Neuron (in vitro differentiated cells): ENCODE measurements at regions not wholly inside any gene's neighbourhood (a gene's known extent, or its start where the extent isn't known, plus 50 kb on each side); places are given as distances from the start of the nearest gene placed in this dataset.
"Not testable (repeated sequence)": the region's sequence is repeated elsewhere in the genome, so short reads cannot be mapped to it uniquely, and the experiment has no call there.

ENCODE experiments used
- H2AFZ ChIP-seq: one replicate; pipeline ENCODE4 v1.6.1; 2013; ENCODE audit warnings: low read depth, mild to moderate bottlenecking, inconsistent platforms, low read length, moderate library complexity
- H3K27me3 ChIP-seq: one replicate; pipeline ENCODE4 v1.6.1; 2013; ENCODE audit warnings: low read length; ENCODE audit not compliant: insufficient read depth
- H3K36me3 ChIP-seq: one replicate; pipeline ENCODE4 v1.6.1; 2013; ENCODE audit warnings: low read length; ENCODE audit not compliant: insufficient read depth
- H3K4me1 ChIP-seq: one replicate; pipeline ENCODE4 v1.6.1; 2013; ENCODE audit warnings: low read length; ENCODE audit not compliant: insufficient read depth
- H3K4me3 ChIP-seq: 2 replicates; pipeline ENCODE4 v1.5.1; 2013; ENCODE audit warnings: mild to moderate bottlenecking, low read length, moderate library complexity
- H3K9me3 ChIP-seq: one replicate; pipeline ENCODE4 v1.6.1; 2013; ENCODE audit warnings: low read length

DNA sequence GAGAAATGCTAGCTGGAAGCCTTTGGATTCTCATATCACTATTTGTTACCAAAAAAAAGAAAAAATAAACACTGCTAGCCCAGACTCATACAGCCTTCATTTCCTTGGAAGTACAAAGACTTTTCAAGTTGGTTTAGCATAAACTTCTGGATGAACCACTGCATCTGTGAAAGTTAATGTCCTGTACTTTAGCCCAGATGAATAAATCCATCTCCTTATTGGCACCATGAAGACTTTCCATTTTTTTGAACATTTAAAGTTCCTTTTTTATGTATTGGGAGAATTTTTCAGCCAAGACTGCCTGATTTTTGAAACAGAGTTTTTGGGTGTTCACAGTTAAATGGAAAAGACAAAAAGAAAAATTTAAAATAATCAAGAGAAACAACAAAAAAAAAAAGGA, 184.0 kb upstream of the C1orf87 start:
- no peaks in the 10 kb centered on the region for H3K27me3 ChIP-seq
- no peak overlapping the region for H3K4me3 ChIP-seq
- no peak overlapping the region for H2AFZ ChIP-seq
- H3K36me3 ChIP-seq, result no peaks in the 10 kb centered on the region
- no peaks in the 10 kb centered on the region for H3K4me1 ChIP-seq
- H3K9me3 ChIP-seq, result no peaks in the 10 kb centered on the region

DNA sequence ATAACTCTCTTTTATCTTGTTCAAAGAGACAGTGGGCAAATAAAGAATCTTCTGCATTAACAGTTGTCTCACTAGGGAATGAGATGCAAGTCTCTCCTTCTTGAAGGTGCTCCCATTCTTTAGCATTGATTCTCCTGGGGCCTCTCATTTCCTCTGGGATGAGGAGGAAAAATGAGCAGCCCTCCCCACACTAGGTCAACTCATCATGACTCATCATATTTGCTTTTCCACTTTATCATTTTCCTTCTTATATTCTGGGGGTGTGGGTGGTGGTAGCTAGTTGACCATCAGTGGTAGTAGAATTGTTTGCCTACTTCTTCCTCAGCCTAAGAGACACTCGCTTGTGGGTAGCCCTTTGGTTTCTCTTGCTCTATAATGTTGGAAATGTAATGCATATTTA, 182.0 kb upstream of the C1orf87 start:
- Histone ChIP-seq H2AFZ (no peak overlapping the region), H3K9me3 (no peaks in the 10 kb centered on the region), H3K4me3 (no peak overlapping the region), H3K36me3 (no peaks in the 10 kb centered on the region), H3K4me1 (no peaks in the 10 kb centered on the region), H3K27me3 (no peaks in the 10 kb centered on the region)

GRCh38 chr1:60251426-60251825, 177.9 kb upstream of the C1orf87 start:
- Histone ChIP-seq H3K4me1 (no peaks in the 10 kb centered on the region), H3K36me3 (no peaks in the 10 kb centered on the region), H3K4me3 (no peak overlapping the region), H3K27me3 (no peaks in the 10 kb centered on the region), H3K9me3 (no peaks in the 10 kb centered on the region), H2AFZ (no peak overlapping the region)

GRCh38 chr1:60247467-60247866, 173.9 kb upstream of the C1orf87 start:
- not testable (repeated sequence) for H3K36me3 ChIP-seq, H2AFZ ChIP-seq, H3K4me3 ChIP-seq, H3K4me1 ChIP-seq, H3K27me3 ChIP-seq, H3K9me3 ChIP-seq

DNA sequence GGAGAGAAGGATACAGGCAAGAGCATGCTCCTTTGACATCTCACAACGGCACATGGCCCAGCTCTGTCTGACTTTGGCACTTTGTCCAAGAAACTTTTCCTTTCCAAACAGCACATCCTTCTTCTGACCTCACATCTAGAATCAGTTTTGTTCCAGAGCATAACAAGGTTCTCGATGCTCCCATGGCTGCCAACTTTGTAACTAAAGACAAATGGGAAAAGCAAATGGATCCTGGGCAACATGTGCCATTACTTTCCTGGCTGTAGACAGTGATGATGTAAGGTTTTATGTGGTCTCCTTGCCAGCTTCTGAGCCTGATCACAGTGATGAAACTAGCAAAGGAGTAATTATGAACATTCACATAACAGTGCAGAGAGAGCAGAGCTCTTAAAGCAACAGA, 171.8 kb upstream of the C1orf87 start:
- H3K9me3 ChIP-seq, result no peaks in the 10 kb centered on the region

DNA sequence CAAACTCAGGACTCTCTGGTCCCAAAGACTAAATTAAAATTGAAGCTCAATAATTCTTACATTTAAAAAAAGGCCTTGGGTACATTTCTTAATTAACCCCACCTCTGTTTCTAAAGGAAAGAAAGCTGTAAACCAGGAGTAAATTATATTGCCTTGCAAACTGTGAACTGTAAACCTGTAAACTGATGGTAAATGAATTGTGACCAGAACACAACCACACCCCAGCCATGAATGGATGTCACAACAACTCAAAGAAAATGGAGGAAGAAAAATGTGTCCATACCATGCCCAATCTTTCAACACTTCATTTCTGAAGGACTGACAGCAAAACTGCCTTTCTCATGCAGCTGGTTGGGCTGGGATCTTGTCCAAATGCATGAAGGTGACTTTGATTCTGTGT, 171.3 kb upstream of the C1orf87 start:
- Histone ChIP-seq H3K27me3 (no peaks in the 10 kb centered on the region), H2AFZ (no peak overlapping the region), H3K4me3 (no peak overlapping the region), H3K36me3 (no peaks in the 10 kb centered on the region), H3K4me1 (no peaks in the 10 kb centered on the region), H3K9me3 (no peaks in the 10 kb centered on the region)

More for the DNA sequence above, 171.8 kb upstream of the C1orf87 start:
- Histone ChIP-seq H3K4me3 (no peak overlapping the region), H3K27me3 (no peaks in the 10 kb centered on the region), H3K4me1 (no peaks in the 10 kb centered on the region), H3K36me3 (no peaks in the 10 kb centered on the region), H2AFZ (no peak overlapping the region)

- no peak overlapping the region for H2AFZ ChIP-seq
- H3K27me3 ChIP-seq, result no peaks in the 10 kb centered on the region
- H3K4me3 ChIP-seq, result no peak overlapping the region
- no peaks in the 10 kb centered on the region for H3K9me3 ChIP-seq
- no peaks in the 10 kb centered on the region for H3K4me1 ChIP-seq
- H3K36me3 ChIP-seq, result no peaks in the 10 kb centered on the region
These were observed 161.7 kb upstream of the C1orf87 start for GRCh38 chr1:60235275-60235674.

- no peaks in the 10 kb centered on the region for H3K9me3 ChIP-seq
- H3K4me3 ChIP-seq, result no peak overlapping the region
- H2AFZ ChIP-seq, result no peak overlapping the region
- H3K27me3 ChIP-seq, result no peaks in the 10 kb centered on the region
- no peaks in the 10 kb centered on the region for H3K36me3 ChIP-seq
- no peaks in the 10 kb centered on the region for H3K4me1 ChIP-seq
These were observed 161.2 kb upstream of the C1orf87 start for GRCh38 chr1:60234776-60235175.

DNA sequence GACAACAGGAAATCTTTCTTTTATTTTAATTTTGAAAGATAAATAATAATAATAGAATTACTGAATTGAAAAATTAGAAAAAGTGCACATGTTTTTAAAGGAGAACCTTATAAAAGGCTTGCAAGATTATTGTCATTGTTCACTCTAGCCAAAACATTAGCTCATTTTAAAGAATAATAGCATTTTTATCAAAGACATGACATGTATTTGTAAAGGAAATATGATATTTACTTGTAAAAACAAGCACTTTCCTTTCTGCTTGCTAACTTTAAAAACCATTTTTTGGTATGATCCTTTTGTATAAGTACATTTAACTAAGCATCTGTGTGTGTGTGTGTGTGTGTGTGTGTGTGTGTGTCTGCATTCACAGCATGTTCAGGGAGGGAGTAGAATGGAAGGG, 156.3 kb upstream of the C1orf87 start:
- Histone ChIP-seq H3K9me3 (no peaks in the 10 kb centered on the region), H3K4me1 (no peaks in the 10 kb centered on the region), H3K36me3 (no peaks in the 10 kb centered on the region), H2AFZ (no peak overlapping the region), H3K4me3 (no peak overlapping the region), H3K27me3 (no peaks in the 10 kb centered on the region)

DNA sequence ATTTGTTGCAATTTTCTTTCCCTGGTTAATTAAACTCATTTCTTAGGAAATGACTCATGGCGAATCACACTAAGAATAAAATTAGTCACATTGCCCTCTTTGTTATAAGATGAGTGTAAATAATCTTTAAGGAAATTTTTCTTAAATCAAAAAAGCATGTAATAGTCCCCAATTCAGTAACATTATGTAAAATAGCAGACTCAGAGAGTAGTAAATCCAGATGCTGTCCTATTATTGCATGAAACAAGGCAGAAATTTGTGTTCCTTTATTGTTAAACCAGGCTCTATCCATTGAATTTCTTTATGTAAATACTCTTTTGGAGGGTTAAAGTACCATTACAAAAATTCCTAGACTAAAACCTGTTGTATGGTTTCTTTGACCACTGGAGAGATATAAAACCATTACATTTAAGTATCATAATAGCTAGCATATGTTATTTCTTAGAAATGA, 154.5 kb upstream of the C1orf87 start:
- no peaks in the 10 kb centered on the region for H3K27me3 ChIP-seq
- H3K4me1 ChIP-seq, result no peaks in the 10 kb centered on the region
- H3K4me3 ChIP-seq, result no peak overlapping the region
- no peaks in the 10 kb centered on the region for H3K9me3 ChIP-seq
- no peak overlapping the region for H2AFZ ChIP-seq
- no peaks in the 10 kb centered on the region for H3K36me3 ChIP-seq

DNA sequence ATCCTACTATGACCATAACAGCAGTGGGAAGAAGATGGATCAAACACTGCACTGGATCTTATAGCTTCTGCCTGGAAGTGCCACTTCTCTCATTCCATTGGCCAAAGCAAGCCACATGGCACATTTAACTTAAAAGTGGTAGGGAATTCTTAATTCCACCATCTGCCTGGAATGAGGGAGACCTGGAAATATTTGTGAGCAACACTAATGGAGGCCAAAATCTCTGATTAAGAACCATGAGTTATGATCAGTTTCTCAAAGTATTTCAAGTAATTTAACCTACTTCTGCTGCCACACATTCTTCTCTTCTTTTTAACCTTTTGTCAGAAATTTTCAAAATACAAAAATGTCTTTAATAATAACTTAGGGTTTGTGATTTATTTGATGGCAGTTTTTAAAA, 154.0 kb upstream of the C1orf87 start:
- H3K36me3 ChIP-seq, result no peaks in the 10 kb centered on the region
- no peaks in the 10 kb centered on the region for H3K27me3 ChIP-seq
- no peak overlapping the region for H2AFZ ChIP-seq
- no peak overlapping the region for H3K4me3 ChIP-seq
- H3K4me1 ChIP-seq, result no peaks in the 10 kb centered on the region
- no peaks in the 10 kb centered on the region for H3K9me3 ChIP-seq

DNA sequence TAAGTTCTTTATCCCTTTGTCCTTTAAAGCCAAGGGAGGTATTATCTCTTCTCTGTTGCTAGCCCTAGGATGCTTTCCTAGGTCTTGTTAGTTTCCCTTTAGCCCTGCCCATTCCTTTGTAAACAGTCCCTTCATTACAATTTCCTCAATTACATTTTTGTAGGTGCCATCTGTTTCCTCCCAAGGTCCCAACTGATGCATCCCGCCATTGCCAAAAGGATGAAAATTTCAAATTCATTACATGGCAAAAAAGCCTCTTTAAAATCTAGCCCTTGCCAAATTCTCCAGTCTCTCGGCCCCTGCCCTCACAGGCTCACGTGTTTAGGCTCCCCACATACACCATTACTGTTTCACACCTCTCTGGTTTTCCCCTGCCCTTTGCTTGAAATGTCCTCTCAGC, 151.9 kb upstream of the C1orf87 start:
- Histone ChIP-seq H3K4me3 (no peak overlapping the region), H3K36me3 (no peaks in the 10 kb centered on the region), H3K27me3 (no peaks in the 10 kb centered on the region), H2AFZ (no peak overlapping the region), H3K4me1 (no peaks in the 10 kb centered on the region), H3K9me3 (no peaks in the 10 kb centered on the region)

GRCh38 chr1:60224523-60224922, 151.0 kb upstream of the C1orf87 start:
- Histone ChIP-seq H2AFZ (no peak overlapping the region), H3K27me3 (no peaks in the 10 kb centered on the region), H3K9me3 (no peaks in the 10 kb centered on the region), H3K4me3 (no peak overlapping the region), H3K36me3 (no peaks in the 10 kb centered on the region), H3K4me1 (no peaks in the 10 kb centered on the region)

GRCh38 chr1:60223158-60223557, 149.6 kb upstream of the C1orf87 start:
- H2AFZ ChIP-seq, result no peak overlapping the region
- no peaks in the 10 kb centered on the region for H3K36me3 ChIP-seq
- no peaks in the 10 kb centered on the region for H3K4me1 ChIP-seq
- no peak overlapping the region for H3K4me3 ChIP-seq
- no peaks in the 10 kb centered on the region for H3K9me3 ChIP-seq
- no peaks in the 10 kb centered on the region for H3K27me3 ChIP-seq
